Calu3 (cell line): ENCODE measurements at regions not wholly inside any gene's neighbourhood (a gene's known extent, or its start where the extent isn't known, plus 50 kb on each side); places are given as distances from the start of the nearest gene placed in this dataset.
"Not testable (repeated sequence)": the region's sequence is repeated elsewhere in the genome, so short reads cannot be mapped to it uniquely, and the experiment has no call there.

ENCODE experiments used
- BruUV-seq: library from RNA; stranded (reverse); fragments of 400-500 nt; replicated peaks from 2 replicates; lab custom pipeline; 2021; lab: Mats Ljungman, UMichigan
- CTCF ChIA-PET: fragments of 300-600 bp; sonication (Branson Sonifier 250); formaldehyde crosslinking; loops from one replicate; lab custom pipeline; 2022; ENCODE audit warnings: antibody characterized with exemption; lab: Charles Lee
- DNase-seq: peaks from one replicate; pipeline ENCODE4 v3.0.0; 2022
- H3K27ac Mint-ChIP-seq: one replicate; pipeline ENCODE4 v1.8.0; 2022; ENCODE audit warnings: mixed read lengths; ENCODE audit not compliant: unreplicated experiment
- H3K27me3 Mint-ChIP-seq: one replicate; pipeline ENCODE4 v1.8.0; 2022; ENCODE audit warnings: mixed read lengths; ENCODE audit not compliant: unreplicated experiment
- H3K36me3 Mint-ChIP-seq: one replicate; pipeline ENCODE4 v1.8.0; 2022; ENCODE audit warnings: mild to moderate bottlenecking, moderate library complexity, mixed read lengths; ENCODE audit not compliant: insufficient read depth, unreplicated experiment
- H3K4me1 Mint-ChIP-seq: one replicate; pipeline ENCODE4 v1.8.0; 2022; ENCODE audit warnings: mild to moderate bottlenecking, low read depth, mixed read lengths; ENCODE audit not compliant: unreplicated experiment
- H3K4me3 Mint-ChIP-seq: one replicate; pipeline ENCODE4 v1.8.0; 2022; ENCODE audit warnings: mild to moderate bottlenecking, low read depth, moderate library complexity, mixed read lengths; ENCODE audit not compliant: unreplicated experiment
- H3K9me3 Mint-ChIP-seq: one replicate; pipeline ENCODE4 v1.8.0; 2022; ENCODE audit warnings: low read depth, mixed read lengths; ENCODE audit not compliant: unreplicated experiment
- CTCF ChIP-seq: fragments of 200-600 bp; IDR thresholded peaks from one replicate; pipeline ENCODE4 v1.8.0; 2022; ENCODE audit warnings: antibody characterized with exemption; ENCODE audit not compliant: unreplicated experiment
- intact Hi-C: fragments of 100-400 bp; cut with micrococcal nuclease; formaldehyde crosslinking; loops from one replicate; pipeline ENCODE4 v1.10.0; 2022; ENCODE audit not compliant: unreplicated experiment

- BruUV-seq: no TSS peak
- Mint-ChIP-seq H3K9me3 (peaks cover 4% of the 10 kb centered on the region), H3K27ac (no peak overlapping the region), H3K4me1 (no peaks in the 10 kb centered on the region), H3K27me3 (no peaks in the 10 kb centered on the region), H3K36me3 (no peaks in the 10 kb centered on the region), H3K4me3 (no peak overlapping the region)
- DNase-seq: no peak
- intact Hi-C loops: no loop called here
- CTCF ChIA-PET: no interaction called here
- no peak for TF ChIP-seq CTCF
These were observed 149.9 kb upstream of the SCN7A start for GRCh38 chr2:166643980-166644379.

- CTCF ChIA-PET, intact Hi-C loops, H3K9me3 Mint-ChIP-seq, H3K4me1 Mint-ChIP-seq, H3K36me3 Mint-ChIP-seq, H3K4me3 Mint-ChIP-seq, H3K27me3 Mint-ChIP-seq, BruUV-seq, DNase-seq, H3K27ac Mint-ChIP-seq: not testable (repeated sequence)
These were observed 147.5 kb upstream of the SCN7A start for GRCh38 chr2:166641516-166641915.

GRCh38 chr2:166637051-166637450 is 143.0 kb upstream of the SCN7A start:
- CTCF ChIA-PET: no interaction called here
- Mint-ChIP-seq H3K4me1 (peaks cover 8% of the 10 kb centered on the region), H3K27ac (no peak overlapping the region), H3K36me3 (no peaks in the 10 kb centered on the region), H3K4me3 (no peak overlapping the region), H3K9me3 (peaks cover 4% of the 10 kb centered on the region), H3K27me3 (no peaks in the 10 kb centered on the region)
- no peak for TF ChIP-seq CTCF
- DNase-seq: no peak
- no TSS peak for BruUV-seq
- intact Hi-C loops: no loop called here

- BruUV-seq: no TSS peak
- CTCF ChIA-PET: no interaction called here
- no peaks in the 10 kb centered on the region for H3K27me3 Mint-ChIP-seq
- H3K4me3 Mint-ChIP-seq: no peak overlapping the region
- DNase-seq: no peak
- H3K9me3 Mint-ChIP-seq: no peaks in the 10 kb centered on the region
- no peak for TF ChIP-seq CTCF
- H3K27ac Mint-ChIP-seq: no peak overlapping the region
- intact Hi-C loops: no loop called here
- H3K36me3 Mint-ChIP-seq: no peaks in the 10 kb centered on the region
- peaks cover 12% of the 10 kb centered on the region for H3K4me1 Mint-ChIP-seq
These were observed 140.7 kb upstream of the SCN7A start for GRCh38 chr2:166634706-166635105.

- TF ChIP-seq CTCF: no peak
- Mint-ChIP-seq H3K4me3 (no peak overlapping the region), H3K36me3 (no peaks in the 10 kb centered on the region), H3K4me1 (peaks cover 25% of the 10 kb centered on the region), H3K9me3 (no peaks in the 10 kb centered on the region), H3K27ac (no peak overlapping the region), H3K27me3 (no peaks in the 10 kb centered on the region)
- intact Hi-C loops: no loop called here
- CTCF ChIA-PET: no interaction called here
- DNase-seq: peak; percentile 48
- BruUV-seq: no TSS peak
These were observed 138.6 kb upstream of the SCN7A start for GRCh38 chr2:166632616-166633015.
